Mesothelial cell of epicardium (in vitro differentiated cells): ENCODE measurements at regions not wholly inside any gene's neighbourhood (a gene's known extent, or its start where the extent isn't known, plus 50 kb on each side); places are given as distances from the start of the nearest gene placed in this dataset.

ENCODE experiments used
- DNase-seq, 2 experiments: peaks; one replicate each; pipeline ENCODE4 v3.0.0; 2021; ENCODE audit warnings: low spot score in 2 of 2; ENCODE audit not compliant: unreplicated experiment in 2 of 2
- H3K27ac Mint-ChIP-seq: 2 replicates; pipeline ENCODE4 v1.8.0; 2021; ENCODE audit warnings: mixed read lengths
- H3K27me3 Mint-ChIP-seq: 2 replicates; pipeline ENCODE4 v1.8.0; 2021; ENCODE audit warnings: low read depth, mixed read lengths
- H3K36me3 Mint-ChIP-seq: 2 replicates; pipeline ENCODE4 v1.8.0; 2021; ENCODE audit warnings: mixed read lengths
- H3K4me1 Mint-ChIP-seq: 2 replicates; pipeline ENCODE4 v1.8.0; 2021; ENCODE audit warnings: mixed read lengths
- H3K4me3 Mint-ChIP-seq: 2 replicates; pipeline ENCODE4 v1.8.0; 2021; ENCODE audit warnings: mild to moderate bottlenecking, moderate library complexity, mixed read lengths
- H3K9me3 Mint-ChIP-seq: 2 replicates; pipeline ENCODE4 v1.8.0; 2021; ENCODE audit warnings: mixed read lengths
- CTCF ChIP-seq: fragments of 200-600 bp; sonication (generic); IDR thresholded peaks from one replicate; pipeline ENCODE4 v1.5.0; 2021; ENCODE audit warnings: antibody characterized with exemption; ENCODE audit not compliant: unreplicated experiment

- DNase-seq: no peak
- H3K27ac Mint-ChIP-seq: no peak overlapping the region
- no peaks in the 10 kb centered on the region for H3K27me3 Mint-ChIP-seq
- no peaks in the 10 kb centered on the region for H3K36me3 Mint-ChIP-seq
- TF ChIP-seq CTCF: no peak
- peaks cover 20% of the 10 kb centered on the region for H3K9me3 Mint-ChIP-seq
- H3K4me3 Mint-ChIP-seq: no peak overlapping the region
- H3K4me1 Mint-ChIP-seq: no peaks in the 10 kb centered on the region
Observed at GRCh38 chr5:2946315-2946714, 194.8 kb upstream of the IRX2 start.

- TF ChIP-seq CTCF: no peak
Observed at GRCh38 chr5:2936413-2936812, 184.9 kb upstream of the IRX2 start.

GRCh38 chr5:2929779-2930178 is 178.3 kb upstream of the IRX2 start:
- no peak overlapping the region for H3K4me3 Mint-ChIP-seq
- H3K27me3 Mint-ChIP-seq: peaks cover 4% of the 10 kb centered on the region
- no peaks in the 10 kb centered on the region for H3K4me1 Mint-ChIP-seq

More at GRCh38 chr5:2936413-2936812, 184.9 kb upstream of the IRX2 start:
- no peaks in the 10 kb centered on the region for H3K4me1 Mint-ChIP-seq
- no peaks in the 10 kb centered on the region for H3K27me3 Mint-ChIP-seq
- H3K9me3 Mint-ChIP-seq: peaks cover 23% of the 10 kb centered on the region
- no peak overlapping the region for H3K4me3 Mint-ChIP-seq
- no peak overlapping the region for H3K27ac Mint-ChIP-seq
- DNase-seq: no peak
- H3K36me3 Mint-ChIP-seq: no peaks in the 10 kb centered on the region

GRCh38 chr5:2921651-2922050 is 170.2 kb upstream of the IRX2 start:
- no peaks in the 10 kb centered on the region for H3K4me1 Mint-ChIP-seq
- no peak overlapping the region for H3K27ac Mint-ChIP-seq
- TF ChIP-seq CTCF: no peak
- no peak overlapping the region for H3K4me3 Mint-ChIP-seq
- peaks cover 11% of the 10 kb centered on the region for H3K27me3 Mint-ChIP-seq
- no peaks in the 10 kb centered on the region for H3K36me3 Mint-ChIP-seq
- DNase-seq: no peak
- H3K9me3 Mint-ChIP-seq: peaks cover 18% of the 10 kb centered on the region

More at GRCh38 chr5:2929779-2930178, 178.3 kb upstream of the IRX2 start:
- Mint-ChIP-seq H3K27ac (no peak overlapping the region), H3K9me3 (no peaks in the 10 kb centered on the region), H3K36me3 (no peaks in the 10 kb centered on the region)
- no peak for DNase-seq
- no peak for TF ChIP-seq CTCF

- no peak for TF ChIP-seq CTCF
- Mint-ChIP-seq H3K4me3 (no peak overlapping the region), H3K27me3 (peaks cover 14% of the 10 kb centered on the region), H3K27ac (no peak overlapping the region), H3K4me1 (no peaks in the 10 kb centered on the region), H3K36me3 (no peaks in the 10 kb centered on the region), H3K9me3 (peaks cover 18% of the 10 kb centered on the region)
- DNase-seq: no peak
Observed at GRCh38 chr5:2921176-2921575, 169.7 kb upstream of the IRX2 start.

GRCh38 chr5:2920312-2920711 is 168.8 kb upstream of the IRX2 start:
- TF ChIP-seq CTCF: no peak
- H3K27ac Mint-ChIP-seq: no peak overlapping the region
- DNase-seq: no peak
- peaks cover 19% of the 10 kb centered on the region for H3K27me3 Mint-ChIP-seq
- no peak overlapping the region for H3K4me3 Mint-ChIP-seq
- H3K4me1 Mint-ChIP-seq: no peaks in the 10 kb centered on the region
- H3K36me3 Mint-ChIP-seq: no peaks in the 10 kb centered on the region
- peaks cover 18% of the 10 kb centered on the region for H3K9me3 Mint-ChIP-seq
